ENCODE measurements at regions not wholly inside any gene's neighbourhood (a gene's known extent, or its start where the extent isn't known, plus 50 kb on each side); places are given as distances from the start of the nearest gene placed in this dataset.

DNA sequence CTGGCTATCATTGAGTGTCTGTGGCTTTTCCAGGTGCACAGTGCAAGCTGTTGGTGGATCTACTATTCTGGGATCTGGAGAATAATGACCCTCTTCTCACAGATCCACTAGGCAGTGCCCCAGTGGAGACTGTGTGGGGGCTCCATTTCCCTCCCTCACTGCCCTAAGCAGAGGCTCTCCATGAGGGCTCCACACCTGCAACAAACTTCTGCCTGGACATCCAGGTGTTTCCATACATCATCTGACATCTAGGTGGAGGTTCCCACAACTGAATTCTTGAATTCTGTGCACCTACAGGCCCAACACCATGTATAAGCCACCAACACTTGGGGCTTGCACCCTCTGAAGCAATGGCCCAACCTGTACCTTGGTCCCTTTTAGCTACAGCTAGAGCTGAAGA lies 775.4 kb upstream of the CDH2 start:
- CTCF ChIA-PET, result no interaction called here
- H3K9me3 ChIP-seq (ENCODE audit: control insufficient read depth, insufficient read depth, low read depth, low read length), result no peaks in the 10 kb centered on the region
- H3K4me1 ChIP-seq (ENCODE audit: control insufficient read depth, insufficient read depth, low read length), result no peaks in the 10 kb centered on the region
- POLR2A ChIA-PET, result no interaction called here
- H3K4me3 ChIP-seq (ENCODE audit: low read depth, low read length), result no peak overlapping the region
- no peak overlapping the region for H3K27ac ChIP-seq (ENCODE audit: extremely low read depth, low read depth, low read length)
- H3K36me3 ChIP-seq (ENCODE audit: control insufficient read depth in 2 of 2, insufficient read depth in 1 of 2, low read length in 2 of 2), result no peaks in the 10 kb centered on the region
- TF ChIP-seq ZNF76 (tag by site-specific recombination; IDR thresholded peaks at IDR 0.05; ENCODE audit: borderline replicate concordance, low read depth), result no peak
- no peak for TF ChIP-seq ZNF626 (tag by site-specific recombination; IDR thresholded peaks at IDR 0.05)
- TF ChIP-seq SETDB1 (IDR thresholded peaks at IDR 0.05; ENCODE audit: insufficient read length, low read length), result peak; percentile 85
- peak; percentile 76; the same call in 1 of the 2 replicates for TF ChIP-seq TRIM28 (IDR thresholded peaks at IDR 0.05; ENCODE audit: borderline replicate concordance, low read length)
- TF ChIP-seq, protein P1, sequence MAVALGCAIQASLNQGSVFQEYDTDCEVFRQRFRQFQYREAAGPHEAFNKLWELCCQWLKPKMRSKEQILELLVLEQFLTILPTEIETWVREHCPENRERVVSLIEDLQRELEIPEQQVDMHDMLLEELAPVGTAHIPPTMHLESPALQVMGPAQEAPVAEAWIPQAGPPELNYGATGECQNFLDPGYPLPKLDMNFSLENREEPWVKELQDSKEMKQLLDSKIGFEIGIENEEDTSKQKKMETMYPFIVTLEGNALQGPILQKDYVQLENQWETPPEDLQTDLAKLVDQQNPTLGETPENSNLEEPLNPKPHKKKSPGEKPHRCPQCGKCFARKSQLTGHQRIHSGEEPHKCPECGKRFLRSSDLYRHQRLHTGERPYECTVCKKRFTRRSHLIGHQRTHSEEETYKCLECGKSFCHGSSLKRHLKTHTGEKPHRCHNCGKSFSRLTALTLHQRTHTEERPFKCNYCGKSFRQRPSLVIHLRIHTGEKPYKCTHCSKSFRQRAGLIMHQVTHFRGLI (tag by site-specific recombination; IDR thresholded peaks at IDR 0.05), result no peak
- TF ChIP-seq, protein P2, sequence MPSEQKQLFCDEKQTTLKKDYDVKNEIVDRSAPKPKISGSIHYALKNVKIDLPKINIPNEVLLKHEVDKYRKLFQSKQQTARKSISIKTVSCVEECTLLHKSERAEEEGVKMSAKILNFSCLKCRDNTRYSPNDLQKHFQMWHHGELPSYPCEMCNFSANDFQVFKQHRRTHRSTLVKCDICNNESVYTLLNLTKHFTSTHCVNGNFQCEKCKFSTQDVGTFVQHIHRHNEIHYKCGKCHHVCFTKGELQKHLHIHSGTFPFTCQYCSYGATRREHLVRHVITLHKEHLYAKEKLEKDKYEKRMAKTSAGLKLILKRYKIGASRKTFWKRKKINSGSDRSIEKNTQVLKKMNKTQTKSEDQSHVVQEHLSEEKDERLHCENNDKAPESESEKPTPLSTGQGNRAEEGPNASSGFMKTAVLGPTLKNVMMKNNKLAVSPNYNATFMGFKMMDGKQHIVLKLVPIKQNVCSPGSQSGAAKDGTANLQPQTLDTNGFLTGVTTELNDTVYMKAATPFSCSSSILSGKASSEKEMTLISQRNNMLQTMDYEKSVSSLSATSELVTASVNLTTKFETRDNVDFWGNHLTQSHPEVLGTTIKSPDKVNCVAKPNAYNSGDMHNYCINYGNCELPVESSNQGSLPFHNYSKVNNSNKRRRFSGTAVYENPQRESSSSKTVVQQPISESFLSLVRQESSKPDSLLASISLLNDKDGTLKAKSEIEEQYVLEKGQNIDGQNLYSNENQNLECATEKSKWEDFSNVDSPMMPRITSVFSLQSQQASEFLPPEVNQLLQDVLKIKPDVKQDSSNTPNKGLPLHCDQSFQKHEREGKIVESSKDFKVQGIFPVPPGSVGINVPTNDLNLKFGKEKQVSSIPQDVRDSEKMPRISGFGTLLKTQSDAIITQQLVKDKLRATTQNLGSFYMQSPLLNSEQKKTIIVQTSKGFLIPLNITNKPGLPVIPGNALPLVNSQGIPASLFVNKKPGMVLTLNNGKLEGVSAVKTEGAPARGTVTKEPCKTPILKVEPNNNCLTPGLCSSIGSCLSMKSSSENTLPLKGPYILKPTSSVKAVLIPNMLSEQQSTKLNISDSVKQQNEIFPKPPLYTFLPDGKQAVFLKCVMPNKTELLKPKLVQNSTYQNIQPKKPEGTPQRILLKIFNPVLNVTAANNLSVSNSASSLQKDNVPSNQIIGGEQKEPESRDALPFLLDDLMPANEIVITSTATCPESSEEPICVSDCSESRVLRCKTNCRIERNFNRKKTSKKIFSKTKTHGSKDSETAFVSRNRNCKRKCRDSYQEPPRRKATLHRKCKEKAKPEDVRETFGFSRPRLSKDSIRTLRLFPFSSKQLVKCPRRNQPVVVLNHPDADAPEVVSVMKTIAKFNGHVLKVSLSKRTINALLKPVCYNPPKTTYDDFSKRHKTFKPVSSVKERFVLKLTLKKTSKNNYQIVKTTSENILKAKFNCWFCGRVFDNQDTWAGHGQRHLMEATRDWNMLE (tag by site-specific recombination; conservative IDR thresholded peaks at IDR 0.05; ENCODE audit: low read depth), result no peak
- TF ChIP-seq ZFP37 (tag by site-specific recombination; IDR thresholded peaks at IDR 0.05), result no peak
- no peak for TF ChIP-seq KLF10 (tag by site-specific recombination; IDR thresholded peaks at IDR 0.05)
- TF ChIP-seq ZNF350 (tag by site-specific recombination; IDR thresholded peaks at IDR 0.05), result no peak
- TF ChIP-seq, protein P3, sequence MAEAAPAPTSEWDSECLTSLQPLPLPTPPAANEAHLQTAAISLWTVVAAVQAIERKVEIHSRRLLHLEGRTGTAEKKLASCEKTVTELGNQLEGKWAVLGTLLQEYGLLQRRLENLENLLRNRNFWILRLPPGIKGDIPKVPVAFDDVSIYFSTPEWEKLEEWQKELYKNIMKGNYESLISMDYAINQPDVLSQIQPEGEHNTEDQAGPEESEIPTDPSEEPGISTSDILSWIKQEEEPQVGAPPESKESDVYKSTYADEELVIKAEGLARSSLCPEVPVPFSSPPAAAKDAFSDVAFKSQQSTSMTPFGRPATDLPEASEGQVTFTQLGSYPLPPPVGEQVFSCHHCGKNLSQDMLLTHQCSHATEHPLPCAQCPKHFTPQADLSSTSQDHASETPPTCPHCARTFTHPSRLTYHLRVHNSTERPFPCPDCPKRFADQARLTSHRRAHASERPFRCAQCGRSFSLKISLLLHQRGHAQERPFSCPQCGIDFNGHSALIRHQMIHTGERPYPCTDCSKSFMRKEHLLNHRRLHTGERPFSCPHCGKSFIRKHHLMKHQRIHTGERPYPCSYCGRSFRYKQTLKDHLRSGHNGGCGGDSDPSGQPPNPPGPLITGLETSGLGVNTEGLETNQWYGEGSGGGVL (tag by site-specific recombination; IDR thresholded peaks at IDR 0.05), result no peak

DNA sequence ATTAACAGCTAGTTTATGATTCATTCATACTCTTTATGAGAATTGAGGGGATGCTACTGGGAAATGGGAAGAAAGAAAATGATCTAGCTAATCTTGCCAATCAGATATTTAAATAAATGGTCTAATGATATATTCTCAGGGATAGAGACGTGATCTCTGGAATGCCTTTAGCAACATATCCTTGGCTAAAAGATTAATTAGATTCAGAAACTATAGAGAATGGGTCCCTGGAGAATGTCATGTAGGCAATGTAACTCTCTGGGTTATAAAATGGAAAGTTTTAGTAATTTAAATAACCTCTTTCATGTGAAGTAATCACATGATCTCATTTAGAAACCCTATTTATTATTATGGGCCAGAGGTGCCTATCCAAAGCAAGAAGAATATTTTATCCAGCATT lies 771.0 kb upstream of the CDH2 start:
- Histone ChIP-seq H3K4me3 (ENCODE audit: low read depth, low read length) (no peak overlapping the region), H3K9me3 (ENCODE audit: control insufficient read depth, insufficient read depth, low read depth, low read length) (no peaks in the 10 kb centered on the region), H3K36me3 (ENCODE audit: control insufficient read depth in 2 of 2, insufficient read depth in 1 of 2, low read length in 2 of 2) (no peaks in the 10 kb centered on the region), H3K4me1 (ENCODE audit: control insufficient read depth, insufficient read depth, low read length) (no peaks in the 10 kb centered on the region), H3K27ac (ENCODE audit: extremely low read depth, low read depth, low read length) (no peak overlapping the region)
- TF ChIP-seq ZNF366 (tag by site-specific recombination; conservative IDR thresholded peaks at IDR 0.05) (no peak), ZBTB48 (tag by site-specific recombination; IDR thresholded peaks at IDR 0.05) (no peak), ZNF549 (tag by site-specific recombination; IDR thresholded peaks at IDR 0.05) (no peak), ZNF248 (tag by site-specific recombination; IDR thresholded peaks at IDR 0.05) (no peak), ZNF654 (tag by site-specific recombination; IDR thresholded peaks at IDR 0.05; ENCODE audit: low read depth) (no peak)
- TF ChIP-seq, protein P4, sequence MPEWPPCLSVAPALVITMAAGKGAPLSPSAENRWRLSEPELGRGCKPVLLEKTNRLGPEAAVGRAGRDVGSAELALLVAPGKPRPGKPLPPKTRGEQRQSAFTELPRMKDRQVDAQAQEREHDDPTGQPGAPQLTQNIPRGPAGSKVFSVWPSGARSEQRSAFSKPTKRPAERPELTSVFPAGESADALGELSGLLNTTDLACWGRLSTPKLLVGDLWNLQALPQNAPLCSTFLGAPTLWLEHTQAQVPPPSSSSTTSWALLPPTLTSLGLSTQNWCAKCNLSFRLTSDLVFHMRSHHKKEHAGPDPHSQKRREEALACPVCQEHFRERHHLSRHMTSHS (tag by site-specific recombination; IDR thresholded peaks at IDR 0.05), result no peak
- POLR2A ChIA-PET, result no interaction called here
- CTCF ChIA-PET, result no interaction called here
